GM12864 (cell line): ENCODE measurements at regions not wholly inside any gene's neighbourhood (a gene's known extent, or its start where the extent isn't known, plus 50 kb on each side); places are given as distances from the start of the nearest gene placed in this dataset.

Experiments used
- DNase-seq: peaks from one replicate; pipeline ENCODE4 v3.0.0-alpha.2; 2011; ENCODE audit warnings: low read depth
- H3K4me3 ChIP-seq: 2 replicates; pipeline ENCODE4 v1.5.1; 2011; ENCODE audit warnings: mild to moderate bottlenecking, low read depth, low read length, control low read depth
- CTCF ChIP-seq: IDR thresholded peaks from 2 replicates; pipeline ENCODE4 v1.5.1; 2011; ENCODE audit warnings: low read depth, mild to moderate bottlenecking, moderate library complexity, low read length, control low read depth, inconsistent platforms; ENCODE audit errors: missing control alignments

GRCh38 chr4:179586460-179586859 lies 2144.2 kb upstream of the AGA start:
- TF ChIP-seq CTCF, result no peak
- DNase-seq, result no peak
- no peak overlapping the region for H3K4me3 ChIP-seq

- DNase-seq, result no peak
- TF ChIP-seq CTCF, result no peak
- H3K4me3 ChIP-seq, result no peak overlapping the region
These were observed 2153.6 kb upstream of the AGA start for GRCh38 chr4:179595671-179596410.

- TF ChIP-seq CTCF, result no peak
These were observed 2154.4 kb upstream of the AGA start for GRCh38 chr4:179596621-179597020.

GRCh38 chr4:179597301-179597700 lies 2155.1 kb upstream of the AGA start:
- no peak for DNase-seq
- TF ChIP-seq CTCF, result no peak
- H3K4me3 ChIP-seq, result no peak overlapping the region

More at GRCh38 chr4:179596621-179597020, 2154.4 kb upstream of the AGA start:
- no peak overlapping the region for H3K4me3 ChIP-seq
- DNase-seq, result no peak

GRCh38 chr4:179601671-179602070 lies 2159.4 kb upstream of the AGA start:
- TF ChIP-seq CTCF, result no peak
- no peak for DNase-seq
- no peak overlapping the region for H3K4me3 ChIP-seq

- no peak overlapping the region for H3K4me3 ChIP-seq
- DNase-seq, result no peak
- TF ChIP-seq CTCF, result no peak
These were observed 2163.0 kb upstream of the AGA start for GRCh38 chr4:179605196-179605595.

- TF ChIP-seq CTCF, result no peak
- no peak for DNase-seq
- H3K4me3 ChIP-seq, result no peak overlapping the region
These were observed 2164.8 kb upstream of the AGA start for GRCh38 chr4:179607003-179607402.
